GM12875 (cell line): ENCODE measurements at regions not wholly inside any gene's neighbourhood (a gene's known extent, or its start where the extent isn't known, plus 50 kb on each side); places are given as distances from the start of the nearest gene placed in this dataset.

Experiments
- H3K4me3 ChIP-seq: one replicate; pipeline ENCODE4 v1.5.1; 2011; ENCODE audit warnings: low read depth, low read length, control low read depth
- CTCF ChIP-seq: IDR thresholded peaks from 2 replicates; pipeline ENCODE4 v1.5.1; 2011; ENCODE audit warnings: low read depth, mild to moderate bottlenecking, control low read depth, inconsistent platforms, low read length, moderate library complexity, borderline replicate concordance; ENCODE audit not compliant: insufficient read depth

- no peak for TF ChIP-seq CTCF
- no peak overlapping the region for H3K4me3 ChIP-seq
These were observed 115.7 kb downstream of the SPATA31D1 start for GRCh38 chr9:82104252-82104651.

GRCh38 chr9:82105729-82106128, 117.2 kb downstream of the SPATA31D1 start:
- no peak for TF ChIP-seq CTCF
- no peak overlapping the region for H3K4me3 ChIP-seq

- H3K4me3 ChIP-seq: no peak overlapping the region
- no peak for TF ChIP-seq CTCF
These were observed 118.0 kb downstream of the SPATA31D1 start for GRCh38 chr9:82106536-82106935.

- no peak overlapping the region for H3K4me3 ChIP-seq
- no peak for TF ChIP-seq CTCF
These were observed 119.9 kb downstream of the SPATA31D1 start for GRCh38 chr9:82108474-82108873.

GRCh38 chr9:82108941-82109340, 120.4 kb downstream of the SPATA31D1 start:
- no peak for TF ChIP-seq CTCF
- H3K4me3 ChIP-seq: no peak overlapping the region

GRCh38 chr9:82109626-82110025, 121.1 kb downstream of the SPATA31D1 start:
- no peak overlapping the region for H3K4me3 ChIP-seq
- no peak for TF ChIP-seq CTCF

GRCh38 chr9:82110881-82111280, 122.3 kb downstream of the SPATA31D1 start:
- no peak for TF ChIP-seq CTCF
- no peak overlapping the region for H3K4me3 ChIP-seq
